Ishikawa (cell line): ENCODE measurements at regions not wholly inside any gene's neighbourhood (a gene's known extent, or its start where the extent isn't known, plus 50 kb on each side); places are given as distances from the start of the nearest gene placed in this dataset.

Experiments used
- CEBPB ChIP-seq: IDR thresholded peaks from 2 replicates; pipeline ENCODE4 v1.6.1; 2012
- EGR1 ChIP-seq: IDR thresholded peaks from 2 replicates; pipeline ENCODE4 v1.6.1; 2012
- EP300 ChIP-seq: IDR thresholded peaks from 2 replicates; pipeline ENCODE4 v1.6.1; 2012; ENCODE audit warnings: borderline replicate concordance
- FOXM1 ChIP-seq: IDR thresholded peaks from 2 replicates; pipeline ENCODE4 v1.6.1; 2012; ENCODE audit warnings: low read depth, borderline replicate concordance
- MAX ChIP-seq: IDR thresholded peaks from 2 replicates; pipeline ENCODE4 v1.6.1; 2012
- NFIC ChIP-seq: IDR thresholded peaks from 2 replicates; pipeline ENCODE4 v1.6.1; 2012
- RAD21 ChIP-seq: IDR thresholded peaks from 2 replicates; pipeline ENCODE4 v1.6.1; 2012; ENCODE audit warnings: low read depth
- REST ChIP-seq: IDR thresholded peaks from 2 replicates; pipeline ENCODE4 v1.6.1; 2012; ENCODE audit warnings: low read depth, mild to moderate bottlenecking
- TAF1 ChIP-seq: IDR thresholded peaks from 2 replicates; pipeline ENCODE4 v1.6.1; 2012; ENCODE audit warnings: low read depth, mild to moderate bottlenecking
- TCF12 ChIP-seq: IDR thresholded peaks from 2 replicates; pipeline ENCODE4 v1.6.1; 2012; ENCODE audit warnings: low read depth
- TEAD4 ChIP-seq: IDR thresholded peaks from 2 replicates; pipeline ENCODE4 v1.6.1; 2012
- USF1 ChIP-seq: IDR thresholded peaks from 2 replicates; pipeline ENCODE4 v1.6.1; 2012
- YY1 ChIP-seq: IDR thresholded peaks from 2 replicates; pipeline ENCODE4 v1.6.1; 2012; ENCODE audit warnings: low read depth
- ZBTB7A ChIP-seq: IDR thresholded peaks from 2 replicates; pipeline ENCODE4 v1.6.1; 2012; ENCODE audit warnings: low read depth

GRCh38 chr13:37995092-37995491, 125.5 kb upstream of the TRPC4 start:
- no peak for TF ChIP-seq FOXM1
- no peak for TF ChIP-seq TCF12
- no peak for TF ChIP-seq RAD21
- no peak for TF ChIP-seq REST
- no peak for TF ChIP-seq CEBPB
- TF ChIP-seq EGR1 = no peak
- no peak; the same call in 1 of the 2 replicates for TF ChIP-seq EP300

GRCh38 chr13:37986811-37987210, 117.2 kb upstream of the TRPC4 start:
- TF ChIP-seq TEAD4 (no peak), USF1 (no peak), EGR1 (no peak), ZBTB7A (no peak), EP300 (no peak), FOXM1 (no peak), REST (no peak), NFIC (no peak), TCF12 (no peak), TAF1 (no peak), YY1 (no peak), RAD21 (no peak), MAX (no peak), CEBPB (no peak)

GRCh38 chr13:37985281-37985680, 115.7 kb upstream of the TRPC4 start:
- TF ChIP-seq MAX (no peak), RAD21 (no peak), TEAD4 (no peak), YY1 (no peak), CEBPB (no peak), EP300 (no peak), ZBTB7A (no peak), REST (no peak)

GRCh38 chr13:37984357-37984756, 114.8 kb upstream of the TRPC4 start:
- TF ChIP-seq YY1 = no peak
- TF ChIP-seq RAD21 = no peak
- TF ChIP-seq MAX = no peak
- no peak for TF ChIP-seq TEAD4
- no peak for TF ChIP-seq REST
- no peak for TF ChIP-seq ZBTB7A
